GM23248 (cell line): ENCODE measurements at regions not wholly inside any gene's neighbourhood (a gene's known extent, or its start where the extent isn't known, plus 50 kb on each side); places are given as distances from the start of the nearest gene placed in this dataset.

Source experiments
- DNase-seq: peaks from one replicate; pipeline ENCODE4 v3.0.0-alpha.2; 2015
- H2AFZ ChIP-seq: fragments of 200-600 bp; sonication (generic); 2 replicates; pipeline ENCODE4 v1.6.1; 2016; ENCODE audit warnings: antibody characterized with exemption
- H3F3A ChIP-seq: fragments of 200-600 bp; sonication (generic); 2 replicates; pipeline ENCODE4 v1.6.1; 2016; ENCODE audit warnings: mild to moderate bottlenecking, antibody characterized with exemption, mixed run types; ENCODE audit not compliant: insufficient read depth
- H3K27ac ChIP-seq: fragments of 200-600 bp; sonication (generic); 2 replicates; pipeline ENCODE4 v1.5.1; 2016; ENCODE audit warnings: mild to moderate bottlenecking
- H3K27me3 ChIP-seq: fragments of 200-600 bp; sonication (generic); replicated peaks from 2 replicates; pipeline ENCODE4 v1.6.1; 2016; ENCODE audit warnings: mild to moderate bottlenecking; ENCODE audit not compliant: insufficient read depth
- H3K36me3 ChIP-seq: fragments of 200-600 bp; sonication (generic); 2 replicates; pipeline ENCODE4 v1.6.1; 2016; ENCODE audit warnings: low read depth, mild to moderate bottlenecking
- H3K4me1 ChIP-seq: fragments of 200-600 bp; sonication (generic); 2 replicates; pipeline ENCODE4 v1.6.1; 2016; ENCODE audit warnings: mild to moderate bottlenecking; ENCODE audit not compliant: insufficient read depth
- H3K4me2 ChIP-seq: fragments of 200-600 bp; sonication (generic); one replicate; pipeline ENCODE4 v1.6.1; 2016; ENCODE audit warnings: mild to moderate bottlenecking; ENCODE audit not compliant: unreplicated experiment
- H3K4me3 ChIP-seq: fragments of 200-600 bp; sonication (generic); 2 replicates; pipeline ENCODE4 v1.5.1; 2016; ENCODE audit warnings: mild to moderate bottlenecking
- H3K79me2 ChIP-seq: fragments of 200-600 bp; sonication (generic); 2 replicates; pipeline ENCODE4 v1.6.1; 2016; ENCODE audit warnings: mild to moderate bottlenecking; ENCODE audit not compliant: insufficient read depth
- H3K9ac ChIP-seq: fragments of 200-600 bp; sonication (generic); 2 replicates; pipeline ENCODE4 v1.6.1; 2016; ENCODE audit warnings: mild to moderate bottlenecking
- H3K9me2 ChIP-seq: fragments of 200-600 bp; sonication (generic); 2 replicates; pipeline ENCODE4 v1.6.1; 2016; ENCODE audit warnings: mixed run types, mild to moderate bottlenecking, moderate library complexity; ENCODE audit not compliant: insufficient read depth
- H3K9me3 ChIP-seq: fragments of 200-600 bp; sonication (generic); one replicate; pipeline ENCODE4 v1.6.1; 2017; ENCODE audit warnings: low read depth
- H4K20me1 ChIP-seq: fragments of 200-600 bp; sonication (generic); 2 replicates; pipeline ENCODE4 v1.6.0; 2016; ENCODE audit not compliant: insufficient read depth
- EZH2 ChIP-seq: fragments of 200-600 bp; sonication (generic); IDR thresholded peaks from 2 replicates; pipeline ENCODE4 v1.6.1; 2018; ENCODE audit warnings: antibody characterized with exemption, mild to moderate bottlenecking; ENCODE audit not compliant: insufficient read depth, poor library complexity, severe bottlenecking
- EZH2phosphoT487 ChIP-seq: fragments of 200-600 bp; sonication (generic); IDR thresholded peaks from 2 replicates; pipeline ENCODE4 v1.6.1; 2018; ENCODE audit warnings: antibody characterized with exemption, moderate library complexity, mild to moderate bottlenecking, low read depth; ENCODE audit not compliant: insufficient read depth
- WGBS, 2 experiments: methylation state at CpG; one replicate each; pipeline ENCODE4 v1.1.6; 2015 to 2017; ENCODE audit warnings: low lambda C conversion rate in 2 of 2, low coverage in 1 of 2; ENCODE audit errors: missing lambda C conversion rate in 2 of 2; 5-methylcytosine and 5-hydroxymethylcytosine counted together
- in situ Hi-C: fragments of 300-500 bp; cut with MboI; formaldehyde crosslinking; loops from 2 replicates; pipeline ENCODE4 v1.15.0; 2020

- WGBS, 2 experiments = 75 to 84% methylated on average over 2 of the region's 2 CpGs
- Histone ChIP-seq H3K36me3 (no peaks in the 10 kb centered on the region), H3K9ac (no peak overlapping the region), H2AFZ (no peak overlapping the region), H3K4me1 (no peaks in the 10 kb centered on the region), H4K20me1 (no peaks in the 10 kb centered on the region), H3K79me2 (no peaks in the 10 kb centered on the region), H3F3A (no peaks in the 10 kb centered on the region), H3K27ac (no peak overlapping the region), H3K9me3 (no peaks in the 10 kb centered on the region), H3K9me2 (no peaks in the 10 kb centered on the region), H3K4me3 (no peak overlapping the region), H3K27me3 (0 out of 2 replicates have a peak, but pooled peaks cover 2% of the 10 kb centered on the region), H3K4me2 (no peak overlapping the region)
- no peak for DNase-seq
- TF ChIP-seq EZH2 = no peak
- TF ChIP-seq EZH2phosphoT487 = no peak
- in situ Hi-C loops = no loop called here
Observed at GRCh38 chr20:48186447-48186846, 401.2 kb upstream of the SULF2 start.

DNA sequence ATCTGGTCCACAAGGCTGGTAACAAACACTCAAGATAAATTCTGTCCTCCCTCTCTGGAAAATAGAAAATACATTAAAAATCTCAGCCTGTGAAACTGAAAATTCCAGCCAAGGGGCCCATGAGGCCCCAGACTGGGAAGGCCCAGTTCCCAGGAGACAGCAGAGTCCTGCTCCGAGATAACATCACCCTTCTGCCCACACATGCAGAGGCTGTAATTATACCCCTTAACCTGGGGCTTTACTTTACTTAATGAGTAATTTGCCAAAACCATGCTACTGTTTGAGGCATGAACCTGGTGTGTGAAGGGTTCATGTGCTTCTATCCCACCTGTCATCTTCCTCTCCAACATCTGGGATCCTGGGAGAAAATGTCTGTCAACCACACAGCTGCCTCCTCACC lies 398.9 kb upstream of the SULF2 start:
- TF ChIP-seq EZH2phosphoT487 (no peak), EZH2 (no peak)
- no peak overlapping the region for H3K9ac ChIP-seq
- H3K27ac ChIP-seq = no peak overlapping the region
- no peak for DNase-seq
- H2AFZ ChIP-seq = no peak overlapping the region
- H4K20me1 ChIP-seq = no peaks in the 10 kb centered on the region
- H3K4me2 ChIP-seq = no peak overlapping the region
- in situ Hi-C loops = no loop called here
- H3K4me1 ChIP-seq = no peaks in the 10 kb centered on the region
- no peaks in the 10 kb centered on the region for H3K36me3 ChIP-seq
- WGBS, 2 experiments = 50 to 75% methylated on average over 1 of the region's 1 CpG
- H3K79me2 ChIP-seq = no peaks in the 10 kb centered on the region
- no peaks in the 10 kb centered on the region for H3K9me2 ChIP-seq
- H3K27me3 ChIP-seq = no peaks in the 10 kb centered on the region
- no peaks in the 10 kb centered on the region for H3K9me3 ChIP-seq
- H3K4me3 ChIP-seq = no peak overlapping the region
- no peaks in the 10 kb centered on the region for H3F3A ChIP-seq

- DNase-seq = no peak
- Histone ChIP-seq H3K9me3 (no peaks in the 10 kb centered on the region), H2AFZ (no peak overlapping the region), H3K79me2 (no peaks in the 10 kb centered on the region), H3K27me3 (no peaks in the 10 kb centered on the region; the same call in 1 of the 2 replicates), H3F3A (no peaks in the 10 kb centered on the region), H4K20me1 (no peaks in the 10 kb centered on the region), H3K27ac (no peak overlapping the region), H3K4me2 (no peak overlapping the region), H3K4me1 (no peaks in the 10 kb centered on the region), H3K4me3 (no peak overlapping the region), H3K36me3 (no peaks in the 10 kb centered on the region), H3K9me2 (no peaks in the 10 kb centered on the region), H3K9ac (no peak overlapping the region)
- in situ Hi-C loops = no loop called here
- 34 to 40% methylated on average over 6 of the region's 6 CpGs for WGBS, 2 experiments
- TF ChIP-seq EZH2 (no peak), EZH2phosphoT487 (no peak)
Observed at GRCh38 chr20:48181261-48181935, 396.1 kb upstream of the SULF2 start.

- Histone ChIP-seq H3F3A (no peaks in the 10 kb centered on the region), H3K36me3 (no peaks in the 10 kb centered on the region), H3K4me3 (no peak overlapping the region), H3K9me3 (no peaks in the 10 kb centered on the region), H3K79me2 (no peaks in the 10 kb centered on the region), H3K4me1 (no peaks in the 10 kb centered on the region), H3K9me2 (no peaks in the 10 kb centered on the region), H3K9ac (no peak overlapping the region), H3K27ac (no peak overlapping the region), H3K27me3 (no peaks in the 10 kb centered on the region; the same call in 1 of the 2 replicates), H3K4me2 (no peak overlapping the region), H2AFZ (no peak overlapping the region), H4K20me1 (no peaks in the 10 kb centered on the region)
- 82 to 87% methylated on average over 3 of the region's 3 CpGs for WGBS, 2 experiments
- TF ChIP-seq EZH2phosphoT487 (no peak), EZH2 (no peak)
- DNase-seq = no peak
- in situ Hi-C loops = no loop called here
Observed at GRCh38 chr20:48180618-48181017, 395.3 kb upstream of the SULF2 start.
